HG03139 (cell line): ENCODE measurements at regions not wholly inside any gene's neighbourhood (a gene's known extent, or its start where the extent isn't known, plus 50 kb on each side); places are given as distances from the start of the nearest gene placed in this dataset.
"Not testable (repeated sequence)": the region's sequence is repeated elsewhere in the genome, so short reads cannot be mapped to it uniquely, and the experiment has no call there.

Experiments used
- ATAC-seq: cut with Tn5 transposase; IDR thresholded peaks from one replicate; pipeline ENCODE4 v1.9.1; 2021; ENCODE audit not compliant: unreplicated experiment

DNA sequence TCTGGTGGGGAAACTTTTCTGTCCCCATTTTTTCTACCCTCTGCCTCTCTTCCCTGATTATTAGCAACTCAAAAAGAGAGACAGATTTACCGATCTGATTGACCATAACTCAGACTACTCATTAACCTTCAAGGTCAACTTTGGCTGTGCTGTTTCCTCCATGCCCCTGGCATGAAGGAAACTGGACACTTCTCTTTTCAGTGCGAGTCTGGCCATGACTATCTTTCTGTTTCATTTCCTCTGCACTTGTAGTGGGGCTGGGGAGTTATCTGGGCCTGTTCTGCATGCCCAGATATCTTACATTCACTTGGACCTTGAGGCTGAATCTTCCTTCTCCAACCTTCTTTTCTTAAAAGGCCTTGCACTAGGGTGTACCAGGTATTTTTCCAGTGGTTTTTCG is 76.9 kb upstream of the SLCO2A1 start:
- peak; percentile 90 for ATAC-seq

DNA sequence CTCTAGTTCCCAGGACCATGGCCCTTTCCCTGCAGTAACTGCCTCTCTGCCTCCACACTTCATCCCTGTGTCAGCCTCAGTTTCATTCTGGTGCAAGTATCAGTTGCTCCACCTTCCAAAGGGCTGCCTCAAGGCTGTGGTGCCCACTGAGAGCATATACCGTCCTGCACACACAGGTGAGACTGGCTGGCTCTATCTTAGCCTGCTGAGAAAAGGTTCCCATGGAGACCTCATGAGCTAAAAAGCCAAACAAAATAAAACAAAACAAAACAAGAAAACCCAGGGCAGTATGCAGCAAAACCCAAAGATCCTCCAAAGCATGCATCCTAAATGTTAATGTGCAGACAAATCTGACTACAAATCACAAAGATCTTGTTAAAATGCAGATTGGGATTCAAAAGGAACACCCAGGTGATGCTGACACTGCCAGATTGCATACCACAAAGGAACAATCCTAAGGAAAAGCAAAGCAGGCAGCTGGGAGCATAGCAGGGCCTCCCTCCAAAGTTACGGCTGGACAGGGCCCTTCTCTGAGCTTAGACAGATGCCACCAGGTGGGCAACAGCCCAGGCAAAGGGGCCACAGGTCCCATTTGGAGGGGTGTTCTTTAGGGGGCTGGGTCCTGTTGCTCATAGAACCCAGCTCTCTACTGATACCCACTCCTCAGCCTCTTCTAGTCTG is 76.3 kb upstream of the SLCO2A1 start:
- no peak for ATAC-seq

DNA sequence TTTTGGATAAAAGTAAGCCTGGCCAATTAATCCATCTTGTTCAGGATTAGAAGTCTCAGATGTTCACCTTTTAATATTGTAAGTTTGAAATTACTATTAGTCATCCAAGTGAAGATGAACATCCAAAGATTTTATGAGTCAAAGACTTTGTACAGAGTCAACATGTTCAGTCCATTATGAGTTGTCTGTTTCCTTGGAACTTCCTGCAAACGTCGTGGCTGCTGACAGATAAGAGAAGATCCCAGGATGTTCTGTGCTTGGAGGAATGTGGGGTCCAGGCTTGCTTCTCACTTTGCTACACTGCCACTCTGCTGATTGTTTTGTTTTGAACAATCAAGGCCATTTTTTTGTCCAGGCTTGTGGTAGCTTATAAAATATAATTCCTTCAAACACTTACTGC is 74.3 kb upstream of the SLCO2A1 start:
- no peak for ATAC-seq

DNA sequence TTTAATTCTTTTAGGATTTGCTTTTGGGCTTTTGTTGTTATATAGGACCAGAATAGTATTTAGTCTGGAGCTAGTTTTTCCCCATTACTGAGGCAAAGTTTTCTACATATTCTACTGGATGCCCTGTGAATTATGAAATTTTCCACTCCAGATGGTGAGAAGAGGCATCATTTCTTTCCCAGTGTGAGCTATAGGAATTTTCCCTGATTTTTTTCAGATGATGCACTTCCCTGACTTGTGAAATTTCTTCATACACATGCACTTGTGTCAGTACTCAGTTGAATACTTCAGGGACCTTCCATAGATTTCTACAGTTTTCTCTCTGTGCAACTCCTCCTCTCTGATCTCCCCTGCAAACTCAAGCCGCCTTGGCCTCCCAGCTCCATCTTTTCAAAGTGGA is 73.7 kb upstream of the SLCO2A1 start:
- ATAC-seq: no peak

DNA sequence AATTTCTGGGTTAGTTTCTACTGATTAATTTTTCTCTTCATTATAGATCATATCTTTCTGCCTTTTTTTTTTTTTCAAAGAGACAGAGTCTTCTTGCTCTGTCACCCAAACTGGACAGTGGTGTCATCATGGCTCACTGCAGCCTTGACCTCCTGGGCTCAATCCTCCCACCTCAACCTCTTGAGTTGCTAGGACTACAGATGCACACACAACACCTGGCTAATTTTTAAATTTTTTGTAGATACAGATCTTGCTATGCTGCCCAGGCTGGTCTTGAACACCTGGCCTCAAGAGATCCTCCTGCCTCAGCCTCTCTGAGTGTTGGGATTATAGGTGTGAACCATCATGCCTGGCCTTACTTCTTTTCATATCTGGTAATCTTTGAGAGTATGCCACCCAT is 73.3 kb upstream of the SLCO2A1 start:
- ATAC-seq: no peak

DNA sequence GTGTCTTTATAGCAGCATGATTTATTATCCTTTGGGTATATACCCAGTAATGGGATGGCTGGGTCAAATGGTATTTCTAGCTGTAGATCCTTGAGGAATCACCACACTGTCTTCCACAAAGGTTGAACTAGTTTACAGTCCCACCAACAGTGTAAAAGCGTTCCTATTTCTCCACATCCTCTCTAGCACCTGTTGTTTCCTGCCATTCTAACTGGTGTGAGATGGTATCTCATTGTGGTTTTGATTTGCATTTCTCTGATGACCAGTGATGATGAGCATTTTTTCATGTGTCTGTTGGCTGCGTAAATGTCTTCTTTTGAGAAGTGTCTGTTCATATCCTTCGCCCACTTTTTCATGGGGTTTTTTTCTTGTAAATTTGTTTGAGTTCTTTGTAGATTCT is 66.5 kb upstream of the SLCO2A1 start:
- not testable (repeated sequence) for ATAC-seq

DNA sequence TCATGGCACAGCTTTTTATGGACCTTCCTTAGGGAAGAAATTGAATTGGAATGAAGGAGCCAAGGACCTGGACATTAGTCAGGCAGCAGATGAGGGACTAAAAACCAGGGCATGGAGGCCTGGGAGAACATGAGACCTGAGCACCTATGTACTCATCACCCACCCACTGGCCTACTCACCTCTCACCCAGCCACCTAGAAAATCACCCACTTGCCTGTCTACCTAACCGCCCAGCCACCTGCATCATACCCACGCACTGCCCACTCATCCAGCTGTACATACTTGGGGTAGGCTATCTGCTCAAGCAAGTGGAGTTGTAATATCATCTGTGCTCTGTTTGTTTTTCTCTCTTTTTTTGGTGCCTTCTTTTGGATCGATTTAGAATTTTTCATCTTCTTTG is 65.3 kb upstream of the SLCO2A1 start:
- ATAC-seq: no peak

DNA sequence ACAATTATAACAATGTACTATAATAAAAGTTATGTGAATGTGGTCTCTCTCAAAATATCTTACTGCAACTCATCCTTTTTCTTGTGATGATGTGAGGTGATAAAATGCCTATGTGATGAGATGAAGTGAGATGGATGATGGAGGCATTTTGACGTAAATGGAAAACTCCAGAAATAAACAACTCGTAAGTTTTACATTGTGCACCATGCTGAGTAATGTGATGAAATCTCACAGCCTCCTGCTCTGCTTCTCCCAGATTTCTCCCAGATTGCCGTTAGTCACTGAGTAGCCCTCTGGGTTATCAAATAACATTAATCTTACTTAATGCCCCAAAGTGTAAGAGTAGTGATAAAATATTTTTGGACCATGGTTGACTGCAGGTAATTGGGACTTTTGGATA is 64.8 kb upstream of the SLCO2A1 start:
- ATAC-seq: no peak

DNA sequence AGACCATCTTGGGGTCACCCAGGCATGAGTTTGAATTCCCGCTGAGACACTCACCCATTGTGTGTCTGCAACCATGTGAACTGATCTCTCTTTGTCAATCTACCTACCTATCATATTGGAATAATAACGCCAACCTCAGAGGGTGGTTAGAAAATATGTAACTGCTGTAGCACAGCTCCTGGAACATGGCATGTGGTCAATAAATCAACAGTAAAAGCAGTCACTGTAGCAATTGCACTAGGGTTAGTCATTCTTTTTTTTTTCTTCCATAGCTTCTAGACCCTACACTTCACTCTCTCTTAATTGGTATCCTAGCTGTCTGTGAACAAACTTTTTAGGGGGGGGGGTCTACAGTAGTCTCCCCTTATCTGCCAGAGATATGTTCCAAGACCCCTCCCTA is 64.2 kb upstream of the SLCO2A1 start:
- ATAC-seq: no peak

DNA sequence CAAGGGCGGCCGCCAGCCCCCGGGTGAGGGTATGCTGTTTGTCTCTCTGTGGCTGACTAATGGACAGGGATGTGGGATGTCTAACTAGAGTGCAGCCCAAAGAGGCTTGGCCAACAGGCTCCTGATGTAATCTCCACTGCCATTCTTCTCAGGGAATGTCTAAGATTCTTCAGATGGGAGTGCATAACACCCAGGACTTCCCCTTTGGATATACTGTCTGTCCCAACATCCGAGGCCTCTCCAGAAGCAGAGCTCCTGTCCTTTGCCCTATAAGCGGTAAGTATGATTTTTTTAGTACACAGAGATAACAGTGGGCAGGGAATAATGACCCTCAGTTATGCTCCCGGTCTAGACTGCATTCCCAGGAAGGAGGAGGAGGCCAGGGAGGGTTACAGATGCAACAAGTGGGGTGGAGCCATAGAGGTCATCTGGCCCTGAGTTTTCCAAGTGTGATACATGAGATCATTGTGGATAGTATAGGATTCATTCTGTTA is 62.5 kb upstream of the SLCO2A1 start:
- ATAC-seq: no peak

DNA sequence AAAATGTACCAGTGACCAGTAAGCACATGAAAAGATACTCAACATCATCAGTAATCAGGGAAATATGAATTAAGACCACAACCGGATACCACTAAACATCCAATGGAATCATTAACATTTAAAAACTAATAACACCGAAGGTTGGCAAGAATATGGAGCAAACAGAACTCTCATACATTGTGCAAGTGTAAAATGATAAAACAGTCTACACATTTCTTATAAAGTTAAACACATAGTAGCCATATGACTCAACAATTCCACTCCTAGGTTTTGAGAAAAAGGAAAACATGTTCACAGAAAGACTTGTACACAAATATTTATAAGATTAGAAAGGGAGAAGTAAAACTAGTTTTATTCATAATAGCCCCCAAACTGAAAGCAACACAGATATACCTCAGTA is 60.3 kb upstream of the SLCO2A1 start:
- ATAC-seq: no peak

DNA sequence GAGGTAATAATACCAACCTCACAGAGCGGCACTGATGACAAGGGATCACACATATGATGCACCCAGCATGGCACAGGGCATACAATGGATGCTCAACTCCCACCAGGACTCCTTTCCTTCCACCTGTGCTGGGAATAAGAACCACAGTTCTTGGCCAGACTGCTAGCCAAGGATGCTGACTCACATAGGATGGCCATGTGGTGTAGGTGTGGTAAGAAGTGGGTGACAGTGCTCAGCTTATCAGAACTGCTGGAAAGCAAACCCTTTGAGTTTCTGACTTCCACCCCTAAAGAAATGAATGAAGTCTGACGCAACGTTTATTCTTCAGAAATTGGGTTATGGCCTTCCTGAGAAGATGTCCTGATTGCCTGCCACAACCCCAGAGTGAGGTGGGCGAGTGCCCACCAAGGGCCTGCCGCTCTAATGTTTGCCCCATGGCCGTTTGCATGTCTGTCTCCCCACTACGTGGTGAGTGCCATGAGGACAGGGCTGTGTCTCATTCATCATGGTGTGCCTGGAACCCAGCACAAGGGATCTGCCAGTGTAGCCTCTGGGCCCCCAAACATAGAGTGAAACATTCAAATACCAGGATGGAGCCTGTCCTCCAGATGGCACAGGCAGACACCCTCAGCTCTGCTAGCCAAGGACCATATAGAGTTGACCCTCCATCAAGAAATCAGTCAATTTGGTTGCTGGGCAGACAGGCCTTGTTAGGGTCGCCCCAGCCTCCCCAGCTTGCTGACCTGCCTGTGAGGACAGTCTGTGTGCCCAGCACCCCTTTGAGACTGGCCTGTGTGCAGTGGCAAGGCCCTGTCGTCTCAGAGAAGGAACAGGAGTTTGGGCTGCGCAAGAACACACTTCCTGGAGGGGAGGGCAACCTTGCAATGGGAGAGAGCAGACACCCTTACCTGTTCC is 57.6 kb upstream of the SLCO2A1 start:
- ATAC-seq: no peak

DNA sequence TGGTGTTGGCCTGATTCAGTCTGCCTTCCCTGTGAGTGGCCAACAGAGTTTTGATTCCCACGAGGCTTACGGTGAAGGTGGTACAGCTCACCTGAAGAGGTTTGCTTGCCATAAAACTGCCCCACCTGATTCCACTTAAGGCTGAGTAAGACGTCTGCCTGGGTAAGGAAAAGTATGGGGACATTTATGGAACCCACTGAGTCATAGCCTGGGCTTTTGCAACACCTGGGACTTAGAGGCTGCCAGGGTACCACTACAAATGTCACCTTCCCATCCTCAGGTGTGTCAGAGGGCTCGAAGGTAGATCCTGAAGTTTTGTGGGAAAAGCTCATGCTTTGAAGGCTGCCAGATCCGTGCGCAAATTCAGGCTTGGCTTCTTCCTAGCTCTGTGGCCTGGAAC is 56.9 kb upstream of the SLCO2A1 start:
- no peak for ATAC-seq

DNA sequence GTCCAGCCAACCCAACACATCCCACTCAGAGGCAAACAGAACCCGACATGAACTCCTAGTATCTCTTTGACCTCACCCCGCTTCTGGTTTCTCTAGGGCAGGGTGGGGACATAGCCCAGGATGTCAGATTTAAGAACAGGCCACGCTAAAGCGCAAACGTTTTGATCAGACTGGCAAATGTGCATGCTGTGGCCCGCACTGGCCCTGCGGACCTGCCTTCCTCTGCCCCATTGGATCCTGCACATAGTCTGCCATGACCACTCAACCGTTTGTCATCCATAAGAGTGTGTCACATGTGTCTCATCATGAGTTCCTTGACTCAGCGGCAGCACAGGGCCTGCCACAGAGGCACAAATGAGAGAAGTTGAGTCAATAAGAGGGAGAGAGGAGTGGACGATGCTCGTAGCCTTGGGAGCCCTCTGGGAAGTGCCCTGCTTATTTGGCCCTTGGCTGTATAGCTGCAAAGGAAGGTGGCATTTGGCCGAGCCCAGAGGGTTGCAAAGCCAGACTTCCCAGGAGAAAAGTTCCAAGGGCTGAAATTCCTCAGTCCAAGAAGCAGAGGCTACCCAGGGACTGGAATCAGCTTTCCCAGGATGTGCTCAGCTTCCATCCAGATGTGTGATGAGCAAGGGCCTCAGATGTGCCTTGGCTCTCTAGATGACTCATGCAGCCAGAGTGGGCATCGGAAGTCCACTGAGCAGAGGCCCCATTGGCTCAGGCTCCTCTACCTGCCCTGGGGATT is 55.5 kb upstream of the SLCO2A1 start:
- ATAC-seq: no peak

DNA sequence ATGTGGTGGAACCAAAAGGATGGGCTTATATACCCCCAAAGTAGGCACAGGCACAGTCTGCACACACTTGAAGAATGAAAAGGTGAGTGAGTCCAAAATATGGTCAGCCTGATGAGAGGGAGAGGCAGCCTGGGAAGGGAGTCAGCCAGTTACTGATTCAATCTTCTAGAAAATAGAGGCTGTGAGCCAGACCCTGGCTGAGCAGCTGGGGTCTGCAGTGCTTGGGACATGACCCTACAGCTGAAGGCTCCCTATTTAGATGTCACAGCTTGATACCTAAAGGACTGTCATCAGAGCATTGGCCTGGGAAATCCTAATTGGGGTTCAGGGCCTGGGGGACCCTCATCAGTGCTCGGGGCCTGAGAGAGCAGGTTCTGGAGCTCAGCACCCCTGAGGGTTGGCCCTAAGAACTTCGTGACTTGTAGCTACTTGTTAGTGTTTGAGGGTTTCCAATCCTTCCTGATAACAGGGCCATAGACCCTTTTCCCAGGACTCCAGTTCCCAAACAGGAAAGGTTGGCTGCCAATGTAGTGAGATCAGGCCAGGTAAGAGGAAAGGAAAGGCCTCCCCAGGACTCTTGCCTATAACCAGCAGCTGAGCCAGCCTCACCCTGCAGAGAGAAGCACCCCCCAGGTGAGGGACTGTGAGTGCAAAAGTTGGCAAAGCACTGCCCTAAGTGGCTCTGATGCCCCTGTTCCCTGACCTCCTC is 54.7 kb upstream of the SLCO2A1 start:
- no peak for ATAC-seq

DNA sequence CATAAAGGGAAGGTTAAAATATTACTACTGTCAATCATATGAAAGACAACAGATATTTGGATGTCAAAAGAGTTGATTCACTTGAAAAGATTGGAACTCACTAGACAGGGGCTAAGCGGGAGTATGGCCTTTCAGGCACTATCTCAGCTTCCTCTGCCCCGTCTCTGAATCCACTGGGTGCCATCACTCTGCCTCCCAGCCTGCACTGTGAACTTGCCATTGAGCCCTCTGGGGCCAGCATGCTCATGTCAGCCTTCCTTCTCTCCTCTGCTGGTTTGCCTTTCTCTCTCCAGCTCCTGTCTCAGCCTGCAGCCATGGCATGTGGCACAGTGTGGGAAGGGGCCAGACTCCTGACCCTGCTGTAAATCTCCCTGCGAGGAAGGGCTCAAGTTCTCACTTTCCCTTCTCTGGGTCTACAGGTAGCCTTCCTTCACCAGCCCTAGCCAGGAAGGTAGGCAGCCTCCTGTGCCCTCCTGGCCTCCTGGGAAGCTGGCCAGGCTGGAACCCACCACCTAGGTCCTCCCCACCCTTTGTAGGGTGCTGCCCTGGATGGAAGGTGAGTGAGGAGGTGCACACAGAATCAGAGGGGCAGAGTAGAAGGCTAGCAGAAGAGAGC is 54.0 kb upstream of the SLCO2A1 start:
- no peak for ATAC-seq

DNA sequence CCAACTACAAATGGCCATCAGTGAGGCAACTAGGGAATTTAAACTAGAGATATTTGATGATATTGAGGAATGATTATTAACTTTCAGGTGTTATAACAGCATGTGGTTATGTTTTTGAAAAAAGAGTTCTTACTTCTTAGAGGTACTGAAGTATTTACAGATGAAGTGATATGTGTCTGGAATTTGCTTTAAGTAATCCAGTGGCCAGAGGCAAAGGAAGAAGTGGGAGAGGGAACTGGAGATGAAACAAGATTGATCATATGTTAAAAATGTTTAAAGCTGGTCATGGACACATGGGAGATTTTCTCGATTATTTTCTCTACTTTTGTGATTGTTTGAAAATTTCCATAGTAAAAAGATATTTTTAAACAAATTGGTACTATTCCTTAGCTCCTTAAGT is 53.3 kb upstream of the SLCO2A1 start:
- ATAC-seq: no peak

DNA sequence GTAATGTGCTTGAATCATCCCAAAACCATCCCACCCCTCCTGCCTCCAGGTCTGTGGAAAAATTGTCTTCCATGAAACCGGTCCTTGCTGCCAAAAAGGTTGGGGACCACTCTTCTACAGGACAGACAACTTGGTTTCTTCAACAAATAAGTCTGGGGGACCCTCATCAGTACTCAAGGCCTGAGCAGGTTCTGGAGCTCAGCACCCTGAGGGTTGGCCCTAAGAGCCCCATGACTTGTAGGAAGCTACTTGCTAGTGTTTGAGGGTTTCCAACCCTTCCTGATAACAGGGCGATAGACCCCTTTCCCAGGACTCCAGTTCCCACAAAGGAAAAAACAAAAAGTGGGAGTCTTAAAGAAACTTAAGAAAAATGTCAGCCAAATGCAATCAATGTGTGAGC is 52.9 kb upstream of the SLCO2A1 start:
- ATAC-seq: no peak

DNA sequence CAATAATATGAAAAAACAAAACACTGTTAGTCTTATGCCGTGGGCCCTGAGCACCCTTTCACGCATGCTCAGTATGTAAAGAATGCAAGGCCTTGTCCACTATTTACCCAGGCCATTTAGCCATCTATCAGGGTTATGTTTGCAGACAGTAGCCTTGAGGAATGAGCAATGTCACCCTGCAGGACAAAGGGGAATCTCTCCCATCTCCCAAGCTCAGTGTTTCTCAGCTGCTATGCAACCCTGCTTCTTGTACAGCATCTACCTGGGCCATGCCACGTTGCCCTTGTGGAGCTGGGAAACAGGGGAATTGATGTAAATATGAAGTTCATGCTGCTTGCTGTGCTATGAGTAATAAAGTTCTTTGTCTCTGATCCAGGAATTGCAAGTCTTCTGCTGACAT is 51.5 kb upstream of the SLCO2A1 start:
- ATAC-seq: no peak

DNA sequence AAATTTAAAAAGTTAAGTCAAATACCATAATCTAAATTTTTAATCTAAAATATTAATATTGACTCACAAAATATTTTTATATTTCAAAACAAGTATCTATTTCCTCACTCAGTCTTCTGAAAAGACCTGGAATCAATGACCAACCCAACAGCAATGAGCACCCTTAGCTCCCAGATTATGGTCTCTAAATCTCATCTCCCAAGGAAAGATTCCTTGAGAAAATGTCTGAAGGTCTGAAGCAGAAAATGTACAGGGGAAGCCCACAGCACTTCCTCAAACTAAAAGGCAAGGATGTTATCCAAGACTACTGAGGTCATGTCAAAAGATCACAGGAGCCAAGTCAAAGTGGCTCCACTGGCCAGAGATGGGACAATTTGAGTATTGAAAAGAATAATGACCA is 51.0 kb upstream of the SLCO2A1 start:
- ATAC-seq: no peak

DNA sequence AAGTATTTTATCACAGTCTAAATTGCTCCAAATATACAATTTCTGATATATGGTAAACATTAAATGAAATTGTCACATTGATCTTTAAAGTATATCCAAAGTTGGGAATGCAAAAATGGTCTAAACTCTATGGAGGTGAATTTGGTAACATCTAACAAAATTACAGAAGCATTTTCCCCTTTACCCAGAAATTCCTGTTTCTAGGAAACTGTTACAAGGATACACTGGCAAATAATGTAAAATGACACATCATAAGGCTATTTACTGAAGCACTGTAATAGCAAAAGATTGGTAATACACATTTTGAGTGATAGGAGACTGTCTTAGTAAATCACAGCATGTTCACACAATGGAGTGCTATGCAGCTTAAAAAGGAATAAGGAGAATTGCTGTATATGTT is 50.0 kb upstream of the SLCO2A1 start:
- ATAC-seq: no peak
